C4-2B (cell line): ENCODE measurements at regions not wholly inside any gene's neighbourhood (a gene's known extent, or its start where the extent isn't known, plus 50 kb on each side); places are given as distances from the start of the nearest gene placed in this dataset.

Source experiments
- H3K27ac ChIP-seq: fragments of 450-650 bp; 2 replicates; pipeline ENCODE4 v1.5.1; 2017
- CTCF ChIP-seq: fragments of 450-650 bp; conservative IDR thresholded peaks from 2 replicates; pipeline ENCODE4 v1.5.1; 2017; ENCODE audit warnings: mild to moderate bottlenecking
- ZFX ChIP-seq: fragments of 450-650 bp; IDR thresholded peaks from 2 replicates; pipeline ENCODE4 v1.6.1; 2017

- TF ChIP-seq ZFX (no peak), CTCF (no peak)
These were observed 130.0 kb upstream of the EEPD1 start for GRCh38 chr7:36023033-36023560.

GRCh38 chr7:36025190-36025589 is 127.9 kb upstream of the EEPD1 start:
- TF ChIP-seq CTCF = no peak
- TF ChIP-seq ZFX = no peak
- no peak overlapping the region for H3K27ac ChIP-seq

More at GRCh38 chr7:36023033-36023560, 130.0 kb upstream of the EEPD1 start:
- no peak overlapping the region for H3K27ac ChIP-seq

- no peak overlapping the region for H3K27ac ChIP-seq
- TF ChIP-seq CTCF = no peak
These were observed 123.7 kb upstream of the EEPD1 start for GRCh38 chr7:36029311-36029710.

GRCh38 chr7:36029853-36030515 is 123.1 kb upstream of the EEPD1 start:
- TF ChIP-seq CTCF = no peak
- TF ChIP-seq ZFX = no peak
- H3K27ac ChIP-seq = no peak overlapping the region

GRCh38 chr7:36032361-36032818 is 120.7 kb upstream of the EEPD1 start:
- TF ChIP-seq ZFX (no peak), CTCF (no peak)
- peak overlapping the region; percentile 70 for H3K27ac ChIP-seq

- H3K27ac ChIP-seq = peak overlapping the region; percentile 70
- TF ChIP-seq CTCF (no peak), ZFX (no peak)
These were observed 119.0 kb upstream of the EEPD1 start for GRCh38 chr7:36034020-36034419.

GRCh38 chr7:36035186-36035585 is 117.9 kb upstream of the EEPD1 start:
- H3K27ac ChIP-seq = peak overlapping the region; percentile 97
- TF ChIP-seq ZFX (no peak), CTCF (no peak)
